H1 (cell line): ENCODE measurements at regions not wholly inside any gene's neighbourhood (a gene's known extent, or its start where the extent isn't known, plus 50 kb on each side); places are given as distances from the start of the nearest gene placed in this dataset.

ENCODE experiments used
- CTCF ChIA-PET: fragments of 300-600 bp; sonication (Branson Sonifier 250); formaldehyde crosslinking; loops from one replicate; lab custom pipeline; 2021; ENCODE audit not compliant: partially characterized antibody; lab: Charles Lee
- POLR2A ChIA-PET: fragments of 300-600 bp; sonication (Branson Sonifier 250); formaldehyde crosslinking; loops from one replicate; lab custom pipeline; 2021; ENCODE audit warnings: inconsistent platforms; ENCODE audit not compliant: partially characterized antibody; lab: Charles Lee
- DNase-seq, 2 experiments: peaks; one replicate each; pipeline versions ENCODE4 v3.0.0 to v3.0.0-alpha.2; 2010 to 2022; ENCODE audit warnings: low spot score in 2 of 2, low read depth in 1 of 2, mixed read lengths in 1 of 2
- FAIRE-seq: peaks from 2 replicates; lab custom pipeline; 2011; peaks lifted over from hg19 to GRCh38; lab: Jason Lieb, UNC
- H2AFZ ChIP-seq: 2 replicates; pipeline ENCODE4 v1.8.1; 2012; ENCODE audit warnings: low read length, inconsistent platforms
- H2AK5ac ChIP-seq: 2 replicates; pipeline ENCODE4 v1.6.1; 2013; ENCODE audit warnings: low read depth, low read length
- H2BK120ac ChIP-seq: replicated peaks from 2 replicates; pipeline ENCODE3; 2013; ENCODE audit warnings: low read depth, low read length, inconsistent platforms
- H2BK12ac ChIP-seq: 2 replicates; pipeline ENCODE4 v1.6.1; 2013; ENCODE audit warnings: low read depth, low read length
- H2BK15ac ChIP-seq: 2 replicates; pipeline ENCODE4 v1.6.1; 2013; ENCODE audit warnings: low read length
- H2BK20ac ChIP-seq: 2 replicates; pipeline ENCODE4 v1.6.1; 2013; ENCODE audit warnings: low read length
- H2BK5ac ChIP-seq: 2 replicates; pipeline ENCODE4 v1.6.1; 2013; ENCODE audit warnings: low read depth, low read length
- H3K14ac ChIP-seq: 2 replicates; pipeline ENCODE4 v1.6.1; 2013; ENCODE audit warnings: inconsistent platforms; ENCODE audit not compliant: insufficient read length
- H3K18ac ChIP-seq: 2 replicates; pipeline ENCODE4 v1.6.1; 2013; ENCODE audit warnings: low read length; ENCODE audit errors: extremely low read depth
- H3K23ac ChIP-seq: 2 replicates; pipeline ENCODE4 v1.6.1; 2013; ENCODE audit warnings: inconsistent platforms; ENCODE audit not compliant: insufficient read length
- H3K23me2 ChIP-seq: 2 replicates; pipeline ENCODE4 v1.6.1; 2013; ENCODE audit warnings: low read depth, low read length
- H3K27ac ChIP-seq: 2 replicates; pipeline ENCODE4 v1.6.1; 2011; ENCODE audit warnings: low read depth, low read length, inconsistent platforms
- H3K27me3 ChIP-seq, 4 experiments: replicated peaks in 1 of 4; 1 replicate in 1 of 4; 2 replicates in 3 of 4; pipeline versions ENCODE4 v1.6.1 to v1.8.1; 2011 to 2013; ENCODE audit warnings: low read length in 3 of 4, mild to moderate bottlenecking in 3 of 4, inconsistent platforms in 2 of 4, mixed read lengths in 2 of 4, moderate library complexity in 1 of 4; ENCODE audit not compliant: control insufficient read depth in 3 of 4, insufficient read depth in 3 of 4; ENCODE audit errors: extremely low read depth in 1 of 4
- H3K36me3 ChIP-seq, 4 experiments: 2 replicates each; pipeline versions ENCODE4 v1.6.1 to v1.8.1; 2011 to 2013; ENCODE audit warnings: mild to moderate bottlenecking in 4 of 4, low read length in 3 of 4, moderate library complexity in 2 of 4, control low read depth in 1 of 4, inconsistent platforms in 1 of 4; ENCODE audit not compliant: insufficient read depth in 4 of 4, control insufficient read depth in 2 of 4
- H3K4ac ChIP-seq: replicated peaks from 2 replicates; pipeline ENCODE3; 2013; ENCODE audit warnings: low read length, low read depth, mixed read lengths, inconsistent platforms; ENCODE audit not compliant: insufficient read length
- H3K4me1 ChIP-seq, 4 experiments: replicated peaks in 1 of 4; 1 replicate in 1 of 4; 2 replicates in 3 of 4; pipeline versions ENCODE4 v1.6.1 to v1.8.1; 2011 to 2013; ENCODE audit warnings: low read length in 3 of 4, inconsistent platforms in 2 of 4, mixed read lengths in 1 of 4; ENCODE audit not compliant: insufficient read depth in 4 of 4, control insufficient read depth in 3 of 4
- H3K4me2 ChIP-seq, 2 experiments: 2 replicates each; pipeline versions ENCODE4 v1.6.1 to v1.8.1; 2011 to 2013; ENCODE audit warnings: low read depth in 2 of 2, low read length in 2 of 2, control low read depth in 1 of 2, inconsistent platforms in 1 of 2, mild to moderate bottlenecking in 1 of 2; ENCODE audit not compliant: insufficient read depth in 1 of 2
- H3K4me3 ChIP-seq, 4 experiments: fragments of 200-600, 300-600 bp in 1 of 4; sonication (generic), shearing (Covaris generic), sonication (Bioruptor Twin) in 1 of 4; 2 replicates each; pipeline versions ENCODE4 v1.5.1 to v1.8.1; 2011 to 2016; ENCODE audit warnings: low read length in 4 of 4, low read depth in 3 of 4, control low read depth in 2 of 4, inconsistent platforms in 2 of 4, mild to moderate bottlenecking in 2 of 4, mixed read lengths in 1 of 4, moderate library complexity in 1 of 4; ENCODE audit not compliant: insufficient read depth in 2 of 4; ENCODE audit errors: extremely low read depth in 1 of 4
- H3K56ac ChIP-seq: replicated peaks from 2 replicates; pipeline ENCODE3; 2013; ENCODE audit warnings: low read depth, mild to moderate bottlenecking, mixed read lengths, low read length, inconsistent platforms; ENCODE audit not compliant: insufficient read length
- H3K79me1 ChIP-seq: 2 replicates; pipeline ENCODE4 v1.6.1; 2013; ENCODE audit warnings: low read depth, low read length, control low read depth
- H3K79me2 ChIP-seq, 2 experiments: 2 replicates each; pipeline versions ENCODE4 v1.6.1 to v1.8.1; 2012 to 2013; ENCODE audit warnings: low read length in 2 of 2, mild to moderate bottlenecking in 2 of 2, inconsistent platforms in 1 of 2; ENCODE audit not compliant: insufficient read depth in 2 of 2, control insufficient read depth in 1 of 2
- H3K9ac ChIP-seq, 4 experiments: replicated peaks in 1 of 4; 1 replicate in 1 of 4; 2 replicates in 3 of 4; pipeline versions ENCODE4 v1.6.1 to v1.8.1; 2011 to 2013; ENCODE audit warnings: low read depth in 3 of 4, low read length in 3 of 4, control low read depth in 2 of 4, mild to moderate bottlenecking in 2 of 4, moderate library complexity in 2 of 4, inconsistent platforms in 1 of 4; ENCODE audit errors: extremely low read depth in 1 of 4
- H3K9me3 ChIP-seq, 2 experiments: 2 replicates each; pipeline versions ENCODE4 v1.6.1 to v1.8.1; 2012 to 2013; ENCODE audit warnings: mild to moderate bottlenecking in 2 of 2, moderate library complexity in 2 of 2, control low read depth in 1 of 2, inconsistent platforms in 1 of 2, low read depth in 1 of 2, low read length in 1 of 2, mixed read lengths in 1 of 2; ENCODE audit not compliant: insufficient read depth in 2 of 2
- H4K20me1 ChIP-seq, 2 experiments: replicated peaks in 1 of 2; 2 replicates each; pipeline versions ENCODE3 to v1.8.1; 2011 to 2013; ENCODE audit warnings: inconsistent platforms in 2 of 2, low read length in 2 of 2, mild to moderate bottlenecking in 1 of 2; ENCODE audit not compliant: insufficient read depth in 2 of 2, control insufficient read depth in 1 of 2
- H4K5ac ChIP-seq: 2 replicates; pipeline ENCODE4 v1.6.1; 2013; ENCODE audit warnings: low read length, low read depth, mixed read lengths, inconsistent platforms; ENCODE audit not compliant: insufficient read length
- H4K8ac ChIP-seq: 2 replicates; pipeline ENCODE4 v1.8.0; 2013; ENCODE audit warnings: mild to moderate bottlenecking, moderate library complexity, low read length, inconsistent platforms; ENCODE audit not compliant: insufficient read depth; ENCODE audit errors: extremely low read depth
- H4K91ac ChIP-seq: replicated peaks from 2 replicates; pipeline ENCODE3; 2013; ENCODE audit warnings: low read length, mixed read lengths, inconsistent platforms; ENCODE audit not compliant: insufficient read length
- BACH1 ChIP-seq: IDR thresholded peaks from 2 replicates; pipeline ENCODE4 v1.6.1; 2012; ENCODE audit warnings: low read length, improper control_type of control experiment
- BCL11A ChIP-seq, 2 experiments: IDR thresholded peaks; one replicate each; pipeline ENCODE4 v1.6.1; 2011; ENCODE audit warnings: low read depth in 2 of 2, low read length in 2 of 2, mild to moderate bottlenecking in 2 of 2
- CHD1 ChIP-seq: IDR thresholded peaks from 2 replicates; pipeline ENCODE4 v1.6.1; 2012; ENCODE audit warnings: low read depth, low read length, improper control_type of control experiment
- GABPA ChIP-seq: IDR thresholded peaks from 2 replicates; pipeline ENCODE4 v1.6.1; 2011; ENCODE audit warnings: mild to moderate bottlenecking, low read length, moderate library complexity, borderline replicate concordance; ENCODE audit not compliant: insufficient read depth
- JUN ChIP-seq: IDR thresholded peaks from 2 replicates; pipeline ENCODE4 v1.6.1; 2011; ENCODE audit warnings: low read depth, mild to moderate bottlenecking, improper control_type of control experiment, low read length
- KDM4A ChIP-seq: IDR thresholded peaks from one replicate; pipeline ENCODE4 v1.7.1; 2012; ENCODE audit warnings: low read depth, mild to moderate bottlenecking, moderate library complexity, low read length, inconsistent platforms; ENCODE audit not compliant: severe bottlenecking
- MAFK ChIP-seq: IDR thresholded peaks from 2 replicates; pipeline ENCODE4 v1.6.1; 2012; ENCODE audit warnings: low read depth, mild to moderate bottlenecking, improper control_type of control experiment, low read length
- NRF1 ChIP-seq: IDR thresholded peaks from 2 replicates; pipeline ENCODE4 v1.6.1; 2011; ENCODE audit warnings: mild to moderate bottlenecking, low read depth, low read length, improper control_type of control experiment
- POLR2AphosphoS5 ChIP-seq: IDR thresholded peaks from 2 replicates; pipeline ENCODE4 v1.6.1; 2011; ENCODE audit warnings: low read depth, low read length
- SAP30 ChIP-seq: fragments of 300-600 bp; sonication (generic); IDR thresholded peaks from 2 replicates; pipeline ENCODE4 v1.7.1; 2012; ENCODE audit warnings: low read length, moderate library complexity, mild to moderate bottlenecking, inconsistent platforms; ENCODE audit not compliant: insufficient read depth, insufficient replicate concordance
- TAF1 ChIP-seq: IDR thresholded peaks from 2 replicates; pipeline ENCODE4 v1.6.1; 2011; ENCODE audit warnings: mild to moderate bottlenecking, low read depth, low read length
- YY1 ChIP-seq: IDR thresholded peaks from 2 replicates; pipeline ENCODE4 v1.6.1; 2011; ENCODE audit warnings: low read depth, mild to moderate bottlenecking, low read length
- WGBS, 2 experiments: shearing (Covaris generic) in 1 of 2; methylation state at CpG; one replicate each; pipeline versions ENCODE4 v1.1.6 to v1.1.7; 2013 to 2015; ENCODE audit warnings: low lambda C conversion rate in 2 of 2, mixed read lengths in 2 of 2, inconsistent platforms in 1 of 2, low coverage in 1 of 2, missing lambda C conversion rate in 1 of 2; ENCODE audit not compliant: insufficient replicate concordance in 2 of 2, insufficient coverage in 1 of 2, insufficient read length in 1 of 2; ENCODE audit errors: extremely low coverage in 1 of 2, missing lambda C conversion rate in 1 of 2; 5-methylcytosine and 5-hydroxymethylcytosine counted together

GRCh38 chr2:23286758-23287704 is 97.9 kb upstream of the KLHL29 start:
- Histone ChIP-seq H2BK15ac (no peak overlapping the region), H3K36me3 (no peaks in the 10 kb centered on the region), H2AFZ (no peak overlapping the region)
- DNase-seq, result no peak
- CTCF ChIA-PET, result interaction anchor here (0.7 to 2.4 kb wide), 6 partner anchors 8 to 930 kb away, joined by 3 to 13 read pairs (median 4); no protein-coding TSS in a partner anchor
- no peak for TF ChIP-seq JUN
- TF ChIP-seq MAFK, result no peak
- no peak for TF ChIP-seq KDM4A
- no peak for TF ChIP-seq BACH1
- no peak for TF ChIP-seq SAP30
- TF ChIP-seq NRF1, result no peak
- TF ChIP-seq BCL11A (IDR thresholded peaks at IDR 0.05; ENCODE audit: low read depth in 2 of 2, low read length in 2 of 2), result no peak
- TF ChIP-seq GABPA, result no peak
- no peak for TF ChIP-seq TAF1
- TF ChIP-seq CHD1, result no peak
- TF ChIP-seq YY1, result no peak
- TF ChIP-seq POLR2AphosphoS5, result no peak
- TF ChIP-seq, all 59 proteins: peak for 0
- Histone ChIP-seq H3K14ac (no peak overlapping the region), H3K27me3 (no peaks in the 10 kb centered on the region), H4K5ac (no peak overlapping the region), H3K9me3 (no peaks in the 10 kb centered on the region), H3K23me2 (no peaks in the 10 kb centered on the region), H3K4ac (no peak overlapping the region), H2BK5ac (no peak overlapping the region), H3K18ac (no peak overlapping the region), H4K8ac (no peak overlapping the region), H3K4me1 (peaks cover 0 to 8% (median 2%) of the 10 kb centered on the region in 4 experiments; a peak in 4 of 7 replicates), H3K9ac (no peak overlapping the region; a peak in 1 of 7 replicates), H3K79me1 (no peaks in the 10 kb centered on the region), H4K20me1 (no peaks in the 10 kb centered on the region), H2BK20ac (no peak overlapping the region), H3K23ac (no peak overlapping the region), H3K27ac (no peak overlapping the region), H3K4me3 (no peak overlapping the region), H2BK12ac (no peak overlapping the region; the same call in 1 of the 2 replicates), H2BK120ac (no peak overlapping the region), H4K91ac (no peak overlapping the region), H3K79me2 (no peaks in the 10 kb centered on the region), H2AK5ac (no peak overlapping the region), H3K4me2 (no peak overlapping the region), H3K56ac (no peak overlapping the region)
- no peak for FAIRE-seq
- POLR2A ChIA-PET, result no interaction called here
- 93% methylated on average over 6 of the region's 6 CpGs; no CpG with 5 or more reads in 1 of the 2 experiments for WGBS, 2 experiments
